Parathyroid adenoma (tissue), 2 donors: ENCODE measurements at regions not wholly inside any gene's neighbourhood (a gene's known extent, or its start where the extent isn't known, plus 50 kb on each side); places are given as distances from the start of the nearest gene placed in this dataset.

Experiments used
- H2AFZ ChIP-seq: fragments of 300-600 bp; sonication (generic); one replicate; pipeline ENCODE4 v1.7.0; 2017; ENCODE audit warnings: antibody characterized with exemption, mild to moderate bottlenecking
- H3K27ac ChIP-seq: fragments of 300-600 bp; sonication (generic); one replicate; pipeline ENCODE4 v1.7.0; 2017
- H3K27me3 ChIP-seq: fragments of 300-600 bp; sonication (generic); one replicate; pipeline ENCODE4 v1.7.0; 2017; ENCODE audit warnings: low read length; ENCODE audit not compliant: control insufficient read depth, insufficient read depth
- H3K36me3 ChIP-seq: fragments of 300-600 bp; sonication (generic); one replicate; pipeline ENCODE4 v1.7.0; 2017; ENCODE audit warnings: low read length; ENCODE audit not compliant: control insufficient read depth, insufficient read depth
- H3K4me1 ChIP-seq: fragments of 300-600 bp; sonication (generic); one replicate; pipeline ENCODE4 v1.7.0; 2017; ENCODE audit warnings: control low read depth
- H3K4me2 ChIP-seq: fragments of 300-600 bp; sonication (generic); one replicate; pipeline ENCODE4 v1.7.0; 2017; ENCODE audit warnings: low read length
- H3K4me3 ChIP-seq: fragments of 300-600 bp; sonication (generic); one replicate; pipeline ENCODE4 v1.7.0; 2017; ENCODE audit warnings: low read depth, low read length
- H3K79me2 ChIP-seq: fragments of 300-600 bp; sonication (generic); one replicate; pipeline ENCODE4 v1.7.0; 2017; ENCODE audit warnings: control low read depth
- H3K9ac ChIP-seq: fragments of 300-600 bp; sonication (generic); one replicate; pipeline ENCODE4 v1.7.0; 2017; ENCODE audit warnings: mild to moderate bottlenecking
- H3K9me3 ChIP-seq: fragments of 300-600 bp; sonication (generic); one replicate; pipeline ENCODE4 v1.7.0; 2017; ENCODE audit warnings: low read length; ENCODE audit not compliant: control insufficient read depth
- TF ChIP-seq, protein P1 (sequence below): fragments of 300-600 bp; sonication (generic); IDR thresholded peaks from one replicate; pipeline ENCODE4 v1.7.0; 2017; ENCODE audit warnings: antibody characterized with exemption, mild to moderate bottlenecking
- donor health status: primary hyperparathyroidism.

DNA sequence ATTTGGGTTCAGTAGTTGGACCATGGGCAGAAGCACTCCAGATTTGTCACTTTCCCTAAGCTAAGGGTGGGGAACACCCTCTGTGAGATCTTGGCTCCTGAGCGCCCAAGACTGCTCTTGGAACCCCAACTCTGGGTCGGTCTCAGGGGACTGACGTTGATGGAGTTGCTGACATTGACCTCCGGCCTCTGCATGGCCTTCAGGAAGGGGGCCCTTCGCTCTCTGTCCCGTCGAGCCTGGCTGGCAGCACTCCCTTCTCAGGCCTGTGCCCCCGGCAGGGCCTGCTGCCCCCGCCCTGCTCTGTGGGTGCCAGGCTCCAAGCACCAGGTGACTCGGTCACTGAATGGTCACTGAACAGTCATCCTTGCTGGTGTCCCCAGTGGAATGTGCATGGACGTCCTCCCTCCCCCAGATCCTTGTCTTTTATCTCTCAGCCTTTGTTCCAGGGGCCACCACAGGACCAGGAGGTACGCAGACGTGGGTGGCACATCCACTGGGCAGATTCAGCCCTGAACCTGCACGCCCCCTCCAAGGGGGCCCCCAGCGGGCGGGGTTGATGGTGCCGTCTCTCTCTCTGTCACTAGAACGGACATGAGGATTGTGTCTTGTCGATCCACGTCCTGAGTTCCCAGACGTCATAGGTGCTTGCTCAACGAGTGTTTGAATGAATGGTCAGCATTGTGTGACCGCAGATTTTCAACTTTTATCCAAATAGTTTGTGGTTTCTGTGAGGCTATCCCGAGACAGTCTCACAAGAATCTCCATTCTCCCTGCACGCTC is 314.5 kb downstream of the SEC14L1 start:
- H3K27ac ChIP-seq, result no peak overlapping the region
- H3K4me1 ChIP-seq, result peaks cover 10% of the 10 kb centered on the region

DNA sequence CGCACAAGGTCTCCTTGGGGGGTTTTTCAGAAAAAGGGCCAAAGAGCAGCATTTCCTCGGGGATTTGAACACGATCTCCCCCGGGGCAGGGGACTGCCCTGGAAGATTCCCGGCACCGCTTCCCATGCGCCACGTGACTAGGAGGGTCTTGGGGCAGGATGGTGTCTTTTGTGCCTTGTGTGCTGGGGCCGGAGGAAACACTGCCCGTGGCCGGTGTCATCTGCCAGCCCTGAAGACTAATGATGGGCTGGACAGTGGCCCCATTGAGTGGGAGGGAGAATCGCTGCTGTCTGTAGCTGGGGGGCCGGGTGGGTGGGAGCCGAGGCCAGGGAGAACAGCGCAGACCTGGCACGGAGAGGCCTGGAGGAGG is 315.1 kb downstream of the SEC14L1 start:
- no peak overlapping the region for H3K4me2 ChIP-seq

More for the DNA sequence above, 314.5 kb downstream of the SEC14L1 start:
- Histone ChIP-seq H3K9ac (no peak overlapping the region), H3K4me3 (no peak overlapping the region), H3K36me3 (no peaks in the 10 kb centered on the region), H3K27me3 (no peaks in the 10 kb centered on the region), H3K79me2 (peaks cover 74% of the 10 kb centered on the region), H2AFZ (no peak overlapping the region), H3K9me3 (no peaks in the 10 kb centered on the region), H3K4me2 (no peak overlapping the region)
- TF ChIP-seq, protein P1, sequence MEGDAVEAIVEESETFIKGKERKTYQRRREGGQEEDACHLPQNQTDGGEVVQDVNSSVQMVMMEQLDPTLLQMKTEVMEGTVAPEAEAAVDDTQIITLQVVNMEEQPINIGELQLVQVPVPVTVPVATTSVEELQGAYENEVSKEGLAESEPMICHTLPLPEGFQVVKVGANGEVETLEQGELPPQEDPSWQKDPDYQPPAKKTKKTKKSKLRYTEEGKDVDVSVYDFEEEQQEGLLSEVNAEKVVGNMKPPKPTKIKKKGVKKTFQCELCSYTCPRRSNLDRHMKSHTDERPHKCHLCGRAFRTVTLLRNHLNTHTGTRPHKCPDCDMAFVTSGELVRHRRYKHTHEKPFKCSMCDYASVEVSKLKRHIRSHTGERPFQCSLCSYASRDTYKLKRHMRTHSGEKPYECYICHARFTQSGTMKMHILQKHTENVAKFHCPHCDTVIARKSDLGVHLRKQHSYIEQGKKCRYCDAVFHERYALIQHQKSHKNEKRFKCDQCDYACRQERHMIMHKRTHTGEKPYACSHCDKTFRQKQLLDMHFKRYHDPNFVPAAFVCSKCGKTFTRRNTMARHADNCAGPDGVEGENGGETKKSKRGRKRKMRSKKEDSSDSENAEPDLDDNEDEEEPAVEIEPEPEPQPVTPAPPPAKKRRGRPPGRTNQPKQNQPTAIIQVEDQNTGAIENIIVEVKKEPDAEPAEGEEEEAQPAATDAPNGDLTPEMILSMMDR, result no peak

DNA sequence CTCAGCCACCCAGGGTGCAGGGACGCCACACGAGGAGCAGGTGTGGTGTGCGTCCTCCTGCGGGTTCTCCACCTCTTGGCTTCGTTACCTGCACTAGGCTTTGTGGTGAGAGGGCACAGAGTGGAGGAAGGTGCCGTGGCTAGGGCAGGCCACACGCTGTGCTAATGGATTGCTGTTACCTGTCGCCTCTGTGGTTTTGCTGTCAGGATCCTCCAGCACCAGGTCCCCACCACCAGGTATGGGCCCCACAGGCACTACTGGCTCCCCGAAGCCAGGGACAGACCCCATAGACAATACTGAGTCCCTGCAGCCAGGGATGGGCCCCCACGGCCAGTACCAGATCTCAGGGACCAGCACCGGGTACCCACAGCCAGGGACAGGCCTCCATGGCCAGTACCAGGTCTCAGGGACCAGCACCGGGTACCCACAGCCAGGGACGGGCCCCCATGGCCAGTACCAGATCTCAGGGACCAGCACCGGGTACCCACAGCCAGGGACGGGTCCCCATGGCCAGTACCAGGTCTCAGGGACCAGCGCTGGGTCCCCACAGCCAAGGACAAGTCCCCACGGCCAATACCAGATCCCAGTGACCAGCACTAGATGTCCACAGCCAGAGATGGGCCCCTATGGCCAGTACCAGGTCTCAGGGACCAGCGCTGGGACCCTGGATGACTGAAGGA is 315.6 kb downstream of the SEC14L1 start:
- H3K4me1 ChIP-seq, result peaks cover 4% of the 10 kb centered on the region
- no peak overlapping the region for H3K4me2 ChIP-seq
- H2AFZ ChIP-seq, result no peak overlapping the region
- no peak overlapping the region for H3K9ac ChIP-seq
- H3K79me2 ChIP-seq, result peaks cover 68% of the 10 kb centered on the region
- H3K4me3 ChIP-seq, result no peak overlapping the region
- H3K9me3 ChIP-seq, result no peaks in the 10 kb centered on the region
- TF ChIP-seq, protein P1, result no peak
- no peaks in the 10 kb centered on the region for H3K36me3 ChIP-seq
- no peak overlapping the region for H3K27ac ChIP-seq
- H3K27me3 ChIP-seq, result no peaks in the 10 kb centered on the region

More for the DNA sequence above, 315.1 kb downstream of the SEC14L1 start:
- H3K9me3 ChIP-seq, result no peaks in the 10 kb centered on the region
- TF ChIP-seq, protein P1, result no peak
- peaks cover 71% of the 10 kb centered on the region for H3K79me2 ChIP-seq
- no peak overlapping the region for H3K9ac ChIP-seq
- no peak overlapping the region for H3K27ac ChIP-seq
- H3K4me3 ChIP-seq, result no peak overlapping the region
- no peaks in the 10 kb centered on the region for H3K36me3 ChIP-seq
- H3K27me3 ChIP-seq, result no peaks in the 10 kb centered on the region
- H2AFZ ChIP-seq, result no peak overlapping the region
- peaks cover 5% of the 10 kb centered on the region for H3K4me1 ChIP-seq

DNA sequence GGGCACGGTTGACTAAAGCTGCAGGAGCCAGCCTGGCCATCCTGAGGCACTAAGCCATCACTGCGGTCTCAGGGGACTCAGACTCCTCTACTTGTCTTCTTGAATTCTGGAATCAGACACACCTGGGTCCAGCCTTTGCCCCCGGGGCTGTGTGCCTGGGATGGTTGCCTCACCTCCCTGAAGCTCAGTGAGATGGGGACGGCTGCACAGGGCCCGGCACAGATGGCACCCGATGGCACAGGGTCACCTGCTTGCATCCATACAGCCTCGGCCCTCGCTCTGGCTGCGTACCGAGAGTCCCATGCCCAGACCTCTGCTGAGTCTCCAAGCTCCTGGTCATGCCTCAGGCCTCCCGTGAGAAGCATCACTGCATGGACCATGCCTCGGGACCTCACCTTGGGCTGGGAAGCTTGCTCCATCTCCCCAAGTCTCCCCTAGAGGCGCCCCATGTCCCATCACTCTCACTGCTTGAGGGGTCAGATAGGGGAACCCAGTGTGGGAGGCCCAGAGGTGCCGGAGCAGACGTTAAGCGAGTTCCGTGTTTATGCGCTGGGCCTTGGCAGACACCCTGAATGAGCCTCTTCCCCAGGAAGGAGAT is 316.3 kb downstream of the SEC14L1 start:
- Histone ChIP-seq H3K4me1 (peaks cover 4% of the 10 kb centered on the region), H3K9ac (no peak overlapping the region), H3K27ac (no peak overlapping the region), H3K4me2 (no peak overlapping the region), H3K79me2 (peaks cover 68% of the 10 kb centered on the region), H3K36me3 (no peaks in the 10 kb centered on the region), H2AFZ (no peak overlapping the region), H3K4me3 (no peak overlapping the region), H3K27me3 (no peaks in the 10 kb centered on the region), H3K9me3 (no peaks in the 10 kb centered on the region)
- TF ChIP-seq, protein P1, result no peak
